HepG2 (cell line): ENCODE measurements at regions not wholly inside any gene's neighbourhood (a gene's known extent, or its start where the extent isn't known, plus 50 kb on each side); places are given as distances from the start of the nearest gene placed in this dataset.

Source experiments
- BCL6 ChIP-seq: IDR thresholded peaks from 2 replicates; pipeline ENCODE4 v1.6.1; 2016; ENCODE audit warnings: missing genetic modification reagents, missing compliant biosample characterization
- CENPT ChIP-seq: sonication (generic); formaldehyde crosslinking; IDR thresholded peaks from 2 replicates; pipeline ENCODE4 v1.8.0; 2022; ENCODE audit warnings: low read depth, mild to moderate bottlenecking, moderate library complexity, missing genetic modification reagents
- ESRRA ChIP-seq: sonication (generic); formaldehyde crosslinking; IDR thresholded peaks from 2 replicates; pipeline ENCODE4 v1.5.1; 2020; ENCODE audit warnings: mild to moderate bottlenecking, low read depth, missing genetic modification reagents
- FOXA3 ChIP-seq: IDR thresholded peaks from 2 replicates; pipeline ENCODE4 v1.6.1; 2016; ENCODE audit warnings: missing genetic modification reagents, missing compliant biosample characterization
- MED1 ChIP-seq: sonication (generic); formaldehyde crosslinking; IDR thresholded peaks from 2 replicates; pipeline ENCODE4 v1.4.0; 2020; ENCODE audit warnings: missing genetic modification reagents
- MTA1 ChIP-seq: sonication (generic); formaldehyde crosslinking; IDR thresholded peaks from 2 replicates; pipeline ENCODE4 v1.4.0; 2020; ENCODE audit warnings: missing genetic modification reagents, mild to moderate bottlenecking, borderline replicate concordance
- POGZ ChIP-seq: sonication (generic); formaldehyde crosslinking; IDR thresholded peaks from 2 replicates; pipeline ENCODE4 v1.4.0; 2020; ENCODE audit warnings: mild to moderate bottlenecking, missing genetic modification reagents
- PPARG ChIP-seq: conservative IDR thresholded peaks from 2 replicates; pipeline ENCODE4 v1.6.1; 2016; ENCODE audit warnings: missing biosample characterization, missing genetic modification reagents
- SAP130 ChIP-seq: IDR thresholded peaks from 2 replicates; pipeline ENCODE4 v1.6.1; 2016; ENCODE audit warnings: low read depth
- SOX5 ChIP-seq: IDR thresholded peaks from 2 replicates; pipeline ENCODE4 v1.6.1; 2016; ENCODE audit warnings: borderline replicate concordance
- TBX3 ChIP-seq: fragments of 450-650 bp; IDR thresholded peaks from 2 replicates; pipeline ENCODE4 v1.6.1; 2017; ENCODE audit warnings: antibody characterized with exemption, mild to moderate bottlenecking, inconsistent platforms, borderline replicate concordance
- WIZ ChIP-seq: sonication (generic); formaldehyde crosslinking; IDR thresholded peaks from 2 replicates; pipeline ENCODE4 v1.5.1; 2020; ENCODE audit warnings: mild to moderate bottlenecking, missing genetic modification reagents
- ZFP36L1 ChIP-seq: sonication (generic); formaldehyde crosslinking; IDR thresholded peaks from 2 replicates; pipeline ENCODE4 v1.8.0; 2022; ENCODE audit warnings: mild to moderate bottlenecking, missing genetic modification reagents, moderate library complexity
- ZNF230 ChIP-seq: sonication (generic); formaldehyde crosslinking; IDR thresholded peaks from 2 replicates; pipeline ENCODE4 v1.4.0; 2020; ENCODE audit warnings: mild to moderate bottlenecking, missing genetic modification reagents
- ZNF589 ChIP-seq: sonication (generic); formaldehyde crosslinking; conservative IDR thresholded peaks from 2 replicates; pipeline ENCODE4 v1.8.0; 2022; ENCODE audit warnings: mild to moderate bottlenecking, moderate library complexity, missing genetic modification reagents
- ZNF670 ChIP-seq: sonication (generic); formaldehyde crosslinking; IDR thresholded peaks from 2 replicates; pipeline ENCODE4 v1.8.0; 2022; ENCODE audit warnings: mild to moderate bottlenecking, missing genetic modification reagents, borderline replicate concordance
- ZNF841 ChIP-seq: sonication (generic); formaldehyde crosslinking; IDR thresholded peaks from 2 replicates; pipeline ENCODE4 v1.8.1; 2023; ENCODE audit warnings: missing genetic modification reagents, borderline replicate concordance
- ZNF878 ChIP-seq: sonication (generic); formaldehyde crosslinking; IDR thresholded peaks from 2 replicates; pipeline ENCODE4 v1.8.1; 2023; ENCODE audit warnings: mild to moderate bottlenecking, missing genetic modification reagents, moderate library complexity
- TF ChIP-seq, protein P1 (sequence below): IDR thresholded peaks from 2 replicates; pipeline ENCODE4 v1.6.1; 2016; ENCODE audit warnings: low read depth
- TF ChIP-seq, protein P2 (sequence below): sonication (generic); formaldehyde crosslinking; IDR thresholded peaks from 2 replicates; pipeline ENCODE4 v1.5.1; 2020; ENCODE audit warnings: mild to moderate bottlenecking, moderate library complexity, missing genetic modification reagents
- TF ChIP-seq, protein P3 (sequence below): sonication (generic); formaldehyde crosslinking; IDR thresholded peaks from 2 replicates; pipeline ENCODE4 v1.5.1; 2020; ENCODE audit warnings: mild to moderate bottlenecking, missing genetic modification reagents, borderline replicate concordance

DNA sequence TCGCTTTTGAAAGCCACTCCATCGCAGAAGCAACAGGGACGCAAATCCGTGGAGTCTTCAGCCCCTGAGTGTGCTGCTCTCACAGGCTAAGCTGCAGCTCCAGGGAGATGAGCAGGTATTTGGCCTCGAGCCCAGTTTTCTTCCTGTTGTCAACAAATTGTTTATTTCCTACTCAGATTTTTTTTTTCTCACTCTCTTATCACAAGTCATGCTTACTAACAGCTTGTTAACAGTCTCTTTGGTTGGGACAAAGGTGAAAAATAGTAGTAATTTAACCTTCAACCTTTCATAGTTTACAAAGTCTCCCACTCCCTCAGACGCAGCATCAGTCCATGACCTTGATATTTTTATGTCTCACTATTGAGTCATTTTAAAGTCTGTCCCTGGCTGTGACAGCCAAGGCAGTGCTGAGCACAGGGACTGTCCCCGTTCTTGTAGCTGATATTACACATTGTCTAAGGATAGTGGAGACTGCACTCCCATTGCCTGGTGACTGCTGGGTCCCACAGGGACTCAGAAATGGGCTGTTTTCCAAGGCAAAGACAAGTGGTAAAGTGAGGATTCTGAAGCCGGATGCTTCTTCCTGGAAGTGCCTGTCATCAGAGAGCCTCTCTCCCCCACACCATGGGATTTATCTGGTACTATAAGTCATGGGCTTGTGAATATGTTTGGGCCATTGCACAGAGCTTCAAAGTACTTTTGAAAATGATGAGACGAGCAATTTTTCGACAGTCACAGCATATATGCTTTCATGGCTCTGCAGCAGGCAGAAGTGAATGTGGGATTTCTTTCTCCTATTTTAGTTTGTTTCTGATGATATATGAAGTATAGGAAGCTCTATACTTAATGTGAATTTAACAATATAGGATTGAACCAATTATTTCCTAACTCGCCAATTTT is 59.8 kb upstream of the UNC13C start (continued):
- TF ChIP-seq ZNF878 (CRISPR knock-in tag) (peak; percentile 47; the same call in 1 of the 2 replicates), ZFP36L1 (CRISPR knock-in tag) (peak; percentile 63; the same call in 1 of the 2 replicates), ZNF670 (CRISPR knock-in tag) (0 out of 2 replicates have a peak, but pooled peaks have one; percentile 47), ESRRA (0 out of 2 replicates have a peak, but pooled peaks have one; percentile 5), FOXA3 (CRISPR knock-in tag) (peak; percentile 32; the same call in 1 of the 2 replicates), CENPT (no peak), SOX5 (CRISPR knock-in tag) (peak; percentile 59; the same call in 1 of the 2 replicates), MED1 (CRISPR knock-in tag) (peak; percentile 43), TBX3 (peak; percentile 87; the same call in 1 of the 2 replicates), WIZ (CRISPR knock-in tag) (no peak), ZNF841 (CRISPR knock-in tag) (no peak), POGZ (CRISPR knock-in tag) (0 out of 2 replicates have a peak, but pooled peaks have one; percentile 16), ZNF230 (CRISPR knock-in tag) (0 out of 2 replicates have a peak, but pooled peaks have one; percentile 40), MTA1 (CRISPR knock-in tag) (no peak), BCL6 (CRISPR knock-in tag) (0 out of 2 replicates have a peak, but pooled peaks have one; percentile 25), SAP130 (peak; percentile 23; the same call in 1 of the 2 replicates), PPARG (CRISPR knock-in tag) (peak; percentile 40; the same call in 1 of the 2 replicates), ZNF589 (CRISPR knock-in tag) (no peak)
- TF ChIP-seq, protein P1, sequence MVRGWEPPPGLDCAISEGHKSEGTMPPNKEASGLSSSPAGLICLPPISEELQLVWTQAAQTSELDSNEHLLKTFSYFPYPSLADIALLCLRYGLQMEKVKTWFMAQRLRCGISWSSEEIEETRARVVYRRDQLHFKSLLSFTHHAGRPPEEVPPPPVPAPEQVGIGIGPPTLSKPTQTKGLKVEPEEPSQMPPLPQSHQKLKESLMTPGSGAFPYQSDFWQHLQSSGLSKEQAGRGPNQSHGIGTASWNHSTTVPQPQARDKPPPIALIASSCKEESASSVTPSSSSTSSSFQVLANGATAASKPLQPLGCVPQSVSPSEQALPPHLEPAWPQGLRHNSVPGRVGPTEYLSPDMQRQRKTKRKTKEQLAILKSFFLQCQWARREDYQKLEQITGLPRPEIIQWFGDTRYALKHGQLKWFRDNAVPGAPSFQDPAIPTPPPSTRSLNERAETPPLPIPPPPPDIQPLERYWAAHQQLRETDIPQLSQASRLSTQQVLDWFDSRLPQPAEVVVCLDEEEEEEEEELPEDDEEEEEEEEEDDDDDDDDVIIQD (CRISPR knock-in tag), result peak; percentile 64; the same call in 1 of the 2 replicates
- TF ChIP-seq, protein P2, sequence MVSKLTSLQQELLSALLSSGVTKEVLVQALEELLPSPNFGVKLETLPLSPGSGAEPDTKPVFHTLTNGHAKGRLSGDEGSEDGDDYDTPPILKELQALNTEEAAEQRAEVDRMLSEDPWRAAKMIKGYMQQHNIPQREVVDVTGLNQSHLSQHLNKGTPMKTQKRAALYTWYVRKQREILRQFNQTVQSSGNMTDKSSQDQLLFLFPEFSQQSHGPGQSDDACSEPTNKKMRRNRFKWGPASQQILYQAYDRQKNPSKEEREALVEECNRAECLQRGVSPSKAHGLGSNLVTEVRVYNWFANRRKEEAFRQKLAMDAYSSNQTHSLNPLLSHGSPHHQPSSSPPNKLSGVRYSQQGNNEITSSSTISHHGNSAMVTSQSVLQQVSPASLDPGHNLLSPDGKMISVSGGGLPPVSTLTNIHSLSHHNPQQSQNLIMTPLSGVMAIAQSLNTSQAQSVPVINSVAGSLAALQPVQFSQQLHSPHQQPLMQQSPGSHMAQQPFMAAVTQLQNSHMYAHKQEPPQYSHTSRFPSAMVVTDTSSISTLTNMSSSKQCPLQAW (CRISPR knock-in tag), result 0 out of 2 replicates have a peak, but pooled peaks have one; percentile 53
- TF ChIP-seq, protein P3, sequence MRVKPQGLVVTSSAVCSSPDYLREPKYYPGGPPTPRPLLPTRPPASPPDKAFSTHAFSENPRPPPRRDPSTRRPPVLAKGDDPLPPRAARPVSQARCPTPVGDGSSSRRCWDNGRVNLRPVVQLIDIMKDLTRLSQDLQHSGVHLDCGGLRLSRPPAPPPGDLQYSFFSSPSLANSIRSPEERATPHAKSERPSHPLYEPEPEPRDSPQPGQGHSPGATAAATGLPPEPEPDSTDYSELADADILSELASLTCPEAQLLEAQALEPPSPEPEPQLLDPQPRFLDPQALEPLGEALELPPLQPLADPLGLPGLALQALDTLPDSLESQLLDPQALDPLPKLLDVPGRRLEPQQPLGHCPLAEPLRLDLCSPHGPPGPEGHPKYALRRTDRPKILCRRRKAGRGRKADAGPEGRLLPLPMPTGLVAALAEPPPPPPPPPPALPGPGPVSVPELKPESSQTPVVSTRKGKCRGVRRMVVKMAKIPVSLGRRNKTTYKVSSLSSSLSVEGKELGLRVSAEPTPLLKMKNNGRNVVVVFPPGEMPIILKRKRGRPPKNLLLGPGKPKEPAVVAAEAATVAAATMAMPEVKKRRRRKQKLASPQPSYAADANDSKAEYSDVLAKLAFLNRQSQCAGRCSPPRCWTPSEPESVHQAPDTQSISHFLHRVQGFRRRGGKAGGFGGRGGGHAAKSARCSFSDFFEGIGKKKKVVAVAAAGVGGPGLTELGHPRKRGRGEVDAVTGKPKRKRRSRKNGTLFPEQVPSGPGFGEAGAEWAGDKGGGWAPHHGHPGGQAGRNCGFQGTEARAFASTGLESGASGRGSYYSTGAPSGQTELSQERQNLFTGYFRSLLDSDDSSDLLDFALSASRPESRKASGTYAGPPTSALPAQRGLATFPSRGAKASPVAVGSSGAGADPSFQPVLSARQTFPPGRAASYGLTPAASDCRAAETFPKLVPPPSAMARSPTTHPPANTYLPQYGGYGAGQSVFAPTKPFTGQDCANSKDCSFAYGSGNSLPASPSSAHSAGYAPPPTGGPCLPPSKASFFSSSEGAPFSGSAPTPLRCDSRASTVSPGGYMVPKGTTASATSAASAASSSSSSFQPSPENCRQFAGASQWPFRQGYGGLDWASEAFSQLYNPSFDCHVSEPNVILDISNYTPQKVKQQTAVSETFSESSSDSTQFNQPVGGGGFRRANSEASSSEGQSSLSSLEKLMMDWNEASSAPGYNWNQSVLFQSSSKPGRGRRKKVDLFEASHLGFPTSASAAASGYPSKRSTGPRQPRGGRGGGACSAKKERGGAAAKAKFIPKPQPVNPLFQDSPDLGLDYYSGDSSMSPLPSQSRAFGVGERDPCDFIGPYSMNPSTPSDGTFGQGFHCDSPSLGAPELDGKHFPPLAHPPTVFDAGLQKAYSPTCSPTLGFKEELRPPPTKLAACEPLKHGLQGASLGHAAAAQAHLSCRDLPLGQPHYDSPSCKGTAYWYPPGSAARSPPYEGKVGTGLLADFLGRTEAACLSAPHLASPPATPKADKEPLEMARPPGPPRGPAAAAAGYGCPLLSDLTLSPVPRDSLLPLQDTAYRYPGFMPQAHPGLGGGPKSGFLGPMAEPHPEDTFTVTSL (CRISPR knock-in tag), result peak; percentile 66; the same call in 1 of the 2 replicates
